ENCODE measurements at regions not wholly inside any gene's neighbourhood (a gene's known extent, or its start where the extent isn't known, plus 50 kb on each side); places are given as distances from the start of the nearest gene placed in this dataset.

- H3K4ac ChIP-seq (ENCODE audit: low read depth, low read length), result no peak overlapping the region
- no peak overlapping the region for H3K27ac ChIP-seq (ENCODE audit: insufficient read depth, low read length)
- H3K36me3 ChIP-seq (ENCODE audit: control insufficient read depth, insufficient read depth, low read length), result no peaks in the 10 kb centered on the region
- no peaks in the 10 kb centered on the region for H4K20me1 ChIP-seq (ENCODE audit: insufficient read depth, low read length)
- no peak overlapping the region for H4K5ac ChIP-seq (ENCODE audit: low read depth, low read length)
- H2AK9ac ChIP-seq (replicated peaks; ENCODE audit: low read depth, low read length, poor library complexity), result no peak overlapping the region
- ChIA-PET POLR2A (ENCODE audit: unreplicated experiment) (no interaction called here), CTCF (no interaction called here)
- no peak overlapping the region for H2AFZ ChIP-seq (replicated peaks; ENCODE audit: low read length, poor library complexity)
- no peak overlapping the region for H3K56ac ChIP-seq (ENCODE audit: extremely low read depth, insufficient read depth, low read length)
- H3K18ac ChIP-seq (ENCODE audit: low read depth, low read length), result no peak overlapping the region
- no peaks in the 10 kb centered on the region for H3K27me3 ChIP-seq (ENCODE audit: control insufficient read depth, insufficient read depth, low read length)
- no peak overlapping the region for H2BK5ac ChIP-seq (ENCODE audit: low read depth, low read length, poor library complexity, severe bottlenecking)
- no TSS peak for BruUV-seq (replicated peaks)
- WGBS, 2 experiments (ENCODE audit: extremely low coverage in 2 of 2, insufficient read length in 1 of 2), result no CpG with 5 or more reads among the region's 6 CpGs
- no peak overlapping the region for H2AK5ac ChIP-seq (ENCODE audit: low read depth, low read length)
- TF ChIP-seq RAD21 (IDR thresholded peaks at IDR 0.05; ENCODE audit: low read length), result no peak
- no peak for TF ChIP-seq POLR2A (IDR thresholded peaks at IDR 0.05; ENCODE audit: low read depth, low read length)
- TF ChIP-seq SMC3 (IDR thresholded peaks at IDR 0.05; ENCODE audit: low read depth, low read length), result no peak
- no peak for TF ChIP-seq MAFK (IDR thresholded peaks at IDR 0.05; ENCODE audit: low read depth, low read length)
- TF ChIP-seq NFE2L2 (IDR thresholded peaks at IDR 0.05; ENCODE audit: low read depth, low read length), result no peak
- TF ChIP-seq CTCF (conservative IDR thresholded peaks at IDR 0.05; ENCODE audit: low read depth, low read length), result no peak
- no peaks in the 10 kb centered on the region for H3K79me1 ChIP-seq (ENCODE audit: low read depth in 1 of 2, low read length in 2 of 2)
- no peak overlapping the region for H3K4me3 ChIP-seq (ENCODE audit: insufficient read depth, low read depth, low read length)
- dilution Hi-C loops (cut with HindIII; ENCODE audit: low sequenced_read_pairs, unreplicated experiment) (no loop called here), in situ Hi-C loops (cut with MboI; ENCODE audit: low sequenced_read_pairs) (no loop called here), intact Hi-C loops (cut with micrococcal nuclease) (no loop called here)
- H3K14ac ChIP-seq (replicated peaks; ENCODE audit: low read depth, low read length), result no peak overlapping the region
- H2BK120ac ChIP-seq (ENCODE audit: low read depth, low read length), result no peak overlapping the region
- ATAC-seq (ENCODE audit: low read depth), result no peak
- no peak overlapping the region for H3K23ac ChIP-seq (ENCODE audit: low read depth, low read length)
- DNase-seq, result no peak
- H3K9me1 ChIP-seq (ENCODE audit: insufficient read depth, low read length), result no peaks in the 10 kb centered on the region
- no peak overlapping the region for H3K9ac ChIP-seq (ENCODE audit: low read depth, low read length)
- H4K8ac ChIP-seq (ENCODE audit: low read depth in 2 of 2, low read length in 2 of 2), result no peak overlapping the region
- no peak overlapping the region for H2BK15ac ChIP-seq (ENCODE audit: low read depth, low read length)
- H3K9me3 ChIP-seq (ENCODE audit: control insufficient read depth, insufficient read depth, low read length), result peaks cover 13% of the 10 kb centered on the region
- no peaks in the 10 kb centered on the region for H3K4me1 ChIP-seq (ENCODE audit: control insufficient read depth, insufficient read depth, low read length)
- H4K91ac ChIP-seq (ENCODE audit: insufficient read depth, low read depth, low read length), result no peak overlapping the region
- no peak overlapping the region for H2BK20ac ChIP-seq (ENCODE audit: low read depth, low read length)
- H3K4me2 ChIP-seq (ENCODE audit: low read depth, low read length), result no peak overlapping the region
These were observed 362.1 kb upstream of the ARRDC4 start for GRCh38 chr15:97598353-97598798.

All from IMR-90 (cell line).